RKO (cell line): ENCODE measurements at regions not wholly inside any gene's neighbourhood (a gene's known extent, or its start where the extent isn't known, plus 50 kb on each side); places are given as distances from the start of the nearest gene placed in this dataset.
"Not testable (repeated sequence)": the region's sequence is repeated elsewhere in the genome, so short reads cannot be mapped to it uniquely, and the experiment has no call there.

ENCODE experiments used
- DNase-seq: peaks from one replicate; pipeline ENCODE4 v3.0.0-alpha.2; 2016; ENCODE audit warnings: low spot score

- no peak for DNase-seq
Measured at GRCh38 chrX:15116900-15117299, 153.0 kb downstream of the ASB9 start.

GRCh38 chrX:15114743-15115566 lies 154.9 kb downstream of the ASB9 start:
- DNase-seq, result no peak

- DNase-seq, result no peak
Measured at GRCh38 chrX:15107367-15107988, 162.4 kb downstream of the ASB9 start.

GRCh38 chrX:15098505-15098904 lies 171.4 kb downstream of the ASB9 start:
- no peak for DNase-seq

DNA sequence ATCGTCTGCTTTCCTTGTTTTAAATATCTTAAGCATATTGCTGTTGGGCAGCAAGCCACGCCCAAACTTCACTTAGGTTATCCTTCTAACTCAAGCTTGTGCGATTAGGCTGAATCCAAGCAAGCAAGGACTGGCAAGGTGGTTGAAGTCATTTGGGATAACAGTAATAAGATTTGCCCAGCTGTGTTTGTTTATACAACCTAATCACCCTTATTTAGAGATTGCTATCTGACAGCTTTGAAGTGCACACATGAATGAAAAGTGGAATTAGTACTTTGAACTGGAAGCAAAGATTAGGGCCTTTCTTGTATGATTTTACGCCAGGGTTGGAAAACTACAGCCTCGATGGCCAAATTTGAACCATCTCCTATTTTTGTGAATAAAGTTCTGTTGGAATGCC lies 182.1 kb downstream of the ASB9 start:
- DNase-seq, result no peak

DNA sequence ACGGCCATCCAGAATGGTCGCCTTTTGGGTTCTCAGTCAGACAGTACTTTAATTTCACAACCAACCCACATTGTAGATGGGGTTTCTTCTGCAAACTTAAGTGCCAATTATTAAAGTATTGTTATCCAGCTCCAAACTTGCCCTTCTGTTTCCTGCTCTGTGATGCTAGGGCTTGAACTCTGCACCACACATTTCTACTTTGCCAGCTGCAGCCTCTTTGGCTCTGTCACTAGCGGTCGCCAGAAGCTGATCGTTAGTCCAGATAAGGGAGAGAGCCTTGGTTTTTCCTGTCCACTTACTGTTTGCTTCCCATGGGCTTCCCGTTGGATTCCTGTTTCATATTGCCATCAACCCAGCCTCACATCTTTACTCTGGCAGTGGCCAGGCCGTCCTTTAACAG lies 196.6 kb downstream of the ASB9 start:
- no peak for DNase-seq

DNA sequence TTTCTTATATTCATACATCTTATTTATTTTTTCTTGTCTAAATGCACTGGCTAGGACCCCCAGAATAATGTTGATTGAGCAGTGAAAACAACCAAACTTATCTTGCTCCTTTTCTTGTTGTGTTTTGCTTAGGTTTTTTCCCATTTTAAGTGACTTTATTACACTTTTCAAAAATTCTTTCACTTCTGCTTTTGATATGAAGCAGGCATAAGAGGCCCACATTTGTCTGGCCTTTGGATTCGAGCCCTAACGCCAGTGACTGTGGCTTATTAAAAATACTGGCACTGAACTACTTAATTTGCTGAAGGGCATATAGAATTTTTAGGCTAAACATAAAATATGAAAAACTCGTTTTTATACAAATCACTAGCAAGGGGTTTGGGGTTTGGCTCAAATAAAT lies 197.0 kb downstream of the ASB9 start:
- no peak for DNase-seq

DNA sequence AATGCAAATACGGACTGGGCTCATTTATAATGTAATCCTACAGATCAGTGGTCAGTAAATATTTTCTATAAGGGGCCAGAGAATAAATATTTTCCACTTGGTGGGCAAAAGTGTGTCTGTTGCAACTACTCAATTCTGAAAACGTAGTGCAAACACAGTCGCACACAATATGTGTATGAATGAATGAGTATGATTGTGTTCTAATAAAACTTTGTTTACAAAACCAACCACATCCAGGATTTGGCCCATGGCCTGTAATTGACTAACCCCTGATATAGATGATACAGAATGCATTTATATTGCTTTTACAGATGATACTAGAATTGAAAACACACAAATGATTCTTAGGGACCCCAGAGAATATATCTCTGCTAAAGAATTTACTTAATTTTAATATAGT lies 197.6 kb downstream of the ASB9 start:
- DNase-seq, result no peak

DNA sequence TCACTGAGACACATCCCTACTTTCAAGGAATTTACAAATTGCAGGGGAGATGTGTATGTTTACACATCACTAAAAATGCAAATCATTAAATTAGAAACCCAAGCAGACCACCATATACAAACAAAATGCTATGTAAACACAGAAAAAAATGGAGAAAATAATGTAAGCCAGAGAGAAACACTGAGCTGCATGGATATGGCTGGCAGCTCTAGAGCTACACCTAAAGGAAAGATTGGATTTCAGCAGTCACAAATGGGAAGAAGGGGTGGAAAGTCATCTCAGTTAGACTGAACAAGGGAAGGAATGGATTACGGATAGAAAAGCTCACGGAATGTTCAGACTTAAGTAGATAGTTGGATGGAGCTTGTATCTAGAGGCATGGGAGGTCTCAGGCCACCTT lies 186.3 kb downstream of the MOSPD2 start:
- no peak for DNase-seq

DNA sequence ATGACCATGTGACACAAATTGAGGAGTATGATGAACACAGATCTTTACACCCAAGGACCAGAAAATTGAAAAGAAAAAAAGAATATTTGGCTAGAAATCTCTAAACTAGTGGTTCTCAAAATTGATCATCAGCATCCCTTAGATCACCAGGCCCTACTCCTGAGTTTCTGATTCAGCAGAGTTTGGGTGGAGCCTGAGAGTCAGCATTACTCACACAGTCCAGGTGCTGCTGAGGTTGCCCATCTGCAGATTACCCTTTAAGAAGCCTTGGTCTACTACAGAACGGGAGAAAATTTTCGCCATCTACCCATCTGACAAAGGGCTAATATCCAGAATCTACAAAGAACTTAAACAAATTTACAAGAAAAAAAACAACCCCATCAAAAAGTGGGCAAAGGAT lies 182.8 kb downstream of the MOSPD2 start:
- no peak for DNase-seq

GRCh38 chrX:15055146-15055930 lies 182.1 kb downstream of the MOSPD2 start:
- no peak for DNase-seq

DNA sequence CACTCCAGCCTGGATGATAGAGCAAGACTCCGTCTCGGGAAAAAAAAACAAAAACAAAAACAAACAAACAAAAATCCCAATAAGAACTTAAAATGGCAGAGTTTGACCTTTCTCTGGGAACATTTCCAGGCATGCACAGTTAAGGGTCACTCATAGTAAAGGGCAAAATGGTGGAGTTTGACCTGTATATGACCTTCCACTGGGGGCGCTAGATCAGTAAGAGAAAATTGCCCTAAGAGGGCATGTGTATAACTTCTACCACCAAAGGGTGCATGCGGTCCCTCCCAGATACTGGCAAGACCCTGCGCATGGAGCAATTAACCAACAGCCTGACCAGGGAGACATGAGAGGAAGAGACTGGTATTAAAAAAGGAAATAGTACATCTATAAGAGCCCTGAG lies 177.2 kb downstream of the MOSPD2 start:
- DNase-seq, result peak; percentile 5

GRCh38 chrX:15043538-15043937 lies 170.3 kb downstream of the MOSPD2 start:
- no peak for DNase-seq

DNA sequence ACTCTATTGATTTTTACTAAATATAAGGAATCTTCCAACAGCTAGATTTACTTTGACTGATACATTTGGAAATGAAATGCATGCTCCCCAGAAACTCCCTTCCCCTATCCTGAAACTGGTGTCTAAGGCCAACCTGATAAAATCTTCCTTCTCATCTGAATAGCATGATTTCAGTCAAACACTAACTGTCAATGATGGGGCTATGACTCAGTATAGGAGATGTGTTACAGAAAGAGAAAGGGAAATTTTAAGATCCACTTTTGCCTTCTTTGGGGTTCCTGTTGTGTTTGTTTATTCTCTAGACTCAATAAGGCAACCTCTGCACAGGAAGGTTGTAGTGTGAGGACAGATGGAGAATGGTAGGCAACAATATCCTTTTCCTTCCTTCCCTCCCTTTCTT lies 160.7 kb downstream of the MOSPD2 start:
- DNase-seq, result no peak

GRCh38 chrX:15017491-15017890 lies 144.3 kb downstream of the MOSPD2 start:
- no peak for DNase-seq

DNA sequence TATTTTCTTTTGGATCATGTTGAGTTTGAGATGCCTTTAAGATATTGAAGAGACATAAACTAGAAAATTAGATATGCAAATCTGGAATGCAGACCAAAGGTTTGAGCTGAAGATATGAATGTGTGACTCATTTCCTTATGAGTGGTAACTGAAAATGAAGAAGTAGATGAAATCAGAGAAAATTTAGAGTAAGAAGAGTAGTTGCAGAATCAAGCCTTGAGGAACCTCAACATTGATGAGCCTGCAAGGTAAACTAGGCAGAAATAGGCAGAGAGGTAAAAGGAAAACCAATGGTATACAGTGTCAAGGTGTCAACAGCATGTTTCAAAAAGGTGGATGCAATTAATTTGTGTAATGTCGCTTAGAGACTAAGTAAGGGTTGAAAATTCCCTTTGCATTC lies 142.8 kb downstream of the MOSPD2 start:
- no peak for DNase-seq

DNA sequence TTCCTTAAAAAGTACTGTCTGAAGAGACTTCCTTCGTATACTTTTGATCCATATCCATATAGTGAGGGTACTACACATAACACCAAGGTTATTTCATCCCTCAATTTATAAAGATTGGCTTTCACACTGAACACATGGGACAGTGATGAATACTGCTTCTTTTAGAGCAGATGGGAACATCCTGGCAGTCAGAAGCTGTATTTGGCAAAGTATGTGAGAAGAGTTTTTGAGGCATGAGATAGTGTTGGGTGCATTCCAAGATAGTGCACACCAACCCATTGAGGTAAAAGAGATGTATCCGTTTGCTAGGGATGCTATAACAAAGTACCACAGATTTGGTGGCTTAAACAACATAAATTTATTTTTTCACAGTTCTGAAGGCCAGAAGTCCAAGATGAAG lies 141.1 kb downstream of the MOSPD2 start:
- DNase-seq, result no peak

DNA sequence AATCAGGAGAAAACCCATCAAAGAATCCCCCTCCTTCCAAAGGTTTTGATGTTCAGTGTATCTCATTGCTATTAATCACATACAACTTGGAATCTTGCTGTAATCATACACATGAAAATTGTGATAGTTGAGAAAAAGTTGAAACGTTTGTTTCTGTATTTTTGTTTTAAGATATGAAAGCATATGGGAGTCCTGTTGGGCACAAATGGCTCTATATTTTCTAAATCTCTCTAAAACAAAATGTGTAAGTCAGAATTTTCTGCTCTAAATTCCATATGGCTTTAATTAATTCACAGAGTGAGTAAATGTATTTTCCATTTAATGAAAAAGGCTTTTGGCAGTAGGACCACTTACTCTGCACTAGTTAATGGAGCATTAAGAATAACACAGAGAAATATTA lies 140.2 kb downstream of the MOSPD2 start:
- DNase-seq, result no peak

DNA sequence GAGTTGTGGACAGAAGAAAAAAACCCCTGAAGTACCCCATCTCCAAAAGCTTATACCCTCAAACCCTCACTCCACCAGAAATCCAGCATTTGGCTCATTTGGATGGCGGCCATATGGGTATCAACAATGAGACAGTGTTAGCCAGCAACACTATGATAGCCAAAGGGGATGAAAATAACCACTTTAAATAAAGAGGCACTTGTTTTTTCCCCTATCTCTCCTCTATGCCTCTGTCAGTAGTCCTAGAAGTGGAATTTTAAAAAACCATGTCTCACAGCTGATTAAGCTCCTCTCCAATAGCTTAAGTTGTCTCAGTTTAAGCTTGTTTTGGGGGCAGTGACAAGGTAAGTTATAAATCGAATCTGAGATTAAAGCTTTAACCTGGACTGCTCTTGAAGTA lies 124.0 kb downstream of the MOSPD2 start:
- no peak for DNase-seq

DNA sequence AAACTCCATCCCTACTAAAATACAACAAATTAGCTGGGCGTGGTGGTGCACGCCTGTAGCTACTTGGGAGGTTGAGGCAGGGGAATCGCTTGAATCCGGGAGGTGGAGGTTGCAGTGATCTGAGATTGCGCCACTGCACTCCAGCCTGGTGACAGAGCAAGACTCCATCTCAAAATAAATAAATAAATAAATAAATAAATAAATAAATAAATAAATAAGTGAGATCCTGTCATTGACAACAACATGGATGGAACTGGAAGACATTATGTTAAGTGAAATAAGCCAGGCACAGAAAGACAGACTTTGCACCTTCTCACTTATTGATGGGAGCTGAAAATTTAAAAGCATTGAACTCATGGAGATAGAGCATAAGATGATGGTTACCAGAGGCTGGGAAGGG lies 111.2 kb downstream of the MOSPD2 start:
- DNase-seq, result not testable (repeated sequence)
